HG02884 (cell line): ENCODE measurements at regions not wholly inside any gene's neighbourhood (a gene's known extent, or its start where the extent isn't known, plus 50 kb on each side); places are given as distances from the start of the nearest gene placed in this dataset.
"Not testable (repeated sequence)": the region's sequence is repeated elsewhere in the genome, so short reads cannot be mapped to it uniquely, and the experiment has no call there.

Experiments
- ATAC-seq: cut with Tn5 transposase; IDR thresholded peaks from one replicate; pipeline ENCODE4 v1.9.1; 2021; ENCODE audit warnings: mild to moderate bottlenecking, moderate library complexity; ENCODE audit not compliant: unreplicated experiment

- no peak for ATAC-seq
Observed at GRCh38 chr2:144904612-144905011, 384.7 kb upstream of the ZEB2 start.

- ATAC-seq, result not testable (repeated sequence)
Observed at GRCh38 chr2:144903045-144903444, 383.1 kb upstream of the ZEB2 start.

DNA sequence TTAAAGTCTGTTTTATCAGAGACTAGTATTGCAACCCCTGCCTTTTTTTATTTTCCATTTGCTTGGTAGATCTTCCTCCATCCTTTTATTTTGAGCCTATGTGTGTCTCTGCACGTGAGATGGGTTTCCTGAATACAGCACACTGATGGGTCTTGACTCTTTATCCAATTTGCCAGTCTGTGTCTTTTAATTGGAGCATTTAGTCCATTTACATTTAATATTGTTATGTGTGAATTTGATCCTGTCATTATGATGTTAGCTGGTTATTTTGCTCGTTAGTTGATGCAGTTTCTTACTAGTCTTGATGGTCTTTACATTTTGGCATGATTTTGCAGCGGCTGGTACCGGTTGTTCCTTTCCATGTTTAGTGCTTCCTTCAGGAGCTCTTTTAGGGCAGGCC lies 381.5 kb upstream of the ZEB2 start:
- ATAC-seq, result not testable (repeated sequence)

GRCh38 chr2:144896341-144896740 lies 376.4 kb upstream of the ZEB2 start:
- no peak for ATAC-seq

DNA sequence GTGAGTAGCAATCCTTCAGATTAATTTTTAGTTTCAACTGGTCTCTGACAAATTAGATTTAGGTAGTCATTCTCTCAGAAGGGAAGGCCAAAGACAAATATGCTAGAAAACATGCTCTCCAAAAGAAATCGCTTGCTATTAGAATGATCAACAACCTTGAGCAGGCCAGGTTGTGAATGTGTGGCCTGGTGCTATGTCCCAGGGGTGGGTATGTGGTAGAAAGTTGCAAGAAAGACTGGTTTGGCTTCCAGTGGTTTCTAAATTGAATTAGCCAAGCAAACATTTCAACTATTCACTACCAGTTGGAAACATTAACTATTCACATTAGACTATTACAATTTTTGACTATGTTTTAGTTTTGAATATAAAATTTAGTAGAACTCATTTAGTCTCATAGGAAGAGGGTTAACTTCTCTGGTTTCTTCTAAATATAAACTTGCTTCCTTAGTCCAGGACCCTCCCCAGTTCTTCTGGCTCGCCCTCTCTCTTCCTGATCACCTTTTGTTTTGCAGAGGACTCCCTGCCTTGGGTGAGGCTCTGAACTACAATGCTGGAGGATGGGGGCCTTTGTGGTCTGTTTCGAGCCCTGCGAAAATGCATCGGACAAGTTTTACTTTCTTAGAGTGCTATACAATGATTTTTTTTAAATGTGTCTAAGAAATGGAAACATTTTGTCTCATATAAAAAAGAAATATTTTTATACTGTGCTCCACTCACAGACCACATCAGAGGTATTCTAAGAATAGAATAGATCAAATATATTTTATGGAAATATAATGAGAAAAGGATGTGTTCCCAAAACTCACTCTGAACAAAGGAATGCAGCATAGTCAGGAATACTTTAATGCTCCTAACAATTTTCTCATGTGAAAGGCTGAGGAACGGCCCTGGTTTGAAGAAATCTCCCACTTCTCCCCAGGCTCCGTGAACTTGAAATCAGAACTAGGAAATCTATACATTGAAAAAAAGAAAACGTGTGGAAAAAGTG lies 375.0 kb upstream of the ZEB2 start:
- ATAC-seq, result no peak

DNA sequence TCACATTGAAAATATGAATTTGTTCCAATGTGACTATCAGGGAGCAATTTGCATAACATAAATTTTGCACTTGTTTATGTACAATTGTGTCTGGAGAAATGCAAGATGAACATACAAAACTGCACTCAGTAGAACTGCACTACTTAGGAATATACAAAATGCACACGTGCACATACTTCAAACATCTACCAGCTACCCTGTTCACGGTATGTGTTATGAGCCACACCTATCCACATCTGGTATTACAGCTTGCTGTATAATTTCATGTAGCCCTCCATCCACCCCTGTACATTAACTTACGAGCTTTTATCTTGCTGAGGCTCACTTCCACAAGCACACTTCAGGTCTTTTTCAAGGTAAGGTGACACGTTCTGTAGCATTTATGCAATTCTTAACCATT lies 373.5 kb upstream of the ZEB2 start:
- ATAC-seq, result no peak

DNA sequence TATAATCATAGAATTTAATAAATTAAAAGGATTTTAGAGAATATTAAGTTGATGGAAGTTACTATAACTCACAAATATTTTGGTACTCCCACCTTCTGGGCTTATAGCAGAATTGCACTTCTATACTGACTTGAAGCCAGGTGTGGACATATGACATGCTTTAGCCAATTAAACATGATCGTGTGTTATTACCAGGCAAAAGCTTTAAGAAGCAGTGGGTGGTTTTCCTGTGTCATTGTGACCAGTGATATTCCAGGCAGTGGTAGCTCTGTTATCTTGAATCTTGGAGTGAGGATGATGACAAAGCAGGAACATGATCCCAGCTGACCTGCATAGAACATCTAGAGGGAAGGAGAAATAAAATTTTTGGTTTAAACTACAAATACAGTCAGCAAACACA lies 370.9 kb upstream of the ZEB2 start:
- no peak for ATAC-seq

- ATAC-seq, result no peak
Observed at GRCh38 chr2:144889348-144889747, 369.4 kb upstream of the ZEB2 start.

- no peak for ATAC-seq
Observed at GRCh38 chr2:144886862-144887261, 366.9 kb upstream of the ZEB2 start.

DNA sequence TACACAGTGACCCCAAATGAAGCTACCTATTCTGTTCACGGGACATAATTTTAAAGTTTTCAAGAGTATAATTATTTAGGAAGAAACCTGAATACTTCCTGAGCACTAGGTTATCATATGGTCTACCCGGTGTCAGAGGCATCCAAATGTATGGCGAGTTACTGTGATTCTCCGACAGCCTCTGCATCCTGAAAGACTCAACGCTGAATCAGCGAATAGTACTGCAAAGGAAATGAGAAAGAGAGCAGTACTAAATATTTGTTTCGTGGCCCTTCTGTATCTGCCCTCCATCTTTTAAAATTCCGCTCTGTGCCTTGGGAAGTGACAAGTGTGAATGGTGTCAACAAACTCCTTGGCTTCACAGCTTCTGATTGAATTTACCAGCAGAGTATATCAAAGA lies 358.0 kb upstream of the ZEB2 start:
- no peak for ATAC-seq

DNA sequence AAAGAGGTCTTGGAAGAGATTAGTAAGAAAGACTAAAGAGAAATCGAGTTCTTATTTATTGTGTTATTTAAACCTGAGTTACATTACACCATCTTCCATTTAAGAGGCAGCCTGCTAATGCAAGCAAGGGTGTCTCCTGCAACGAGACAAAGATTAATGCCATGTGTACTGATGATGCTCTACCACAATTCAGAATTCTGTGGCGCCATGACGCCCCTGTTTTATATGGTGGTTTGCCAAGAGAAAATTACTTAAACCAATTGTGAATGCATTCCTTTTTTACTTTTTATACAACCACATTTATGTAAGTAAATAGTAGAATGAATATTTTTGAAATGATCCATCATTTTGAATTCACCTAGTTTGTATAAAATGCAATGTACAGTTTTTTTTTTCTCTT lies 356.1 kb upstream of the ZEB2 start:
- ATAC-seq, result no peak

DNA sequence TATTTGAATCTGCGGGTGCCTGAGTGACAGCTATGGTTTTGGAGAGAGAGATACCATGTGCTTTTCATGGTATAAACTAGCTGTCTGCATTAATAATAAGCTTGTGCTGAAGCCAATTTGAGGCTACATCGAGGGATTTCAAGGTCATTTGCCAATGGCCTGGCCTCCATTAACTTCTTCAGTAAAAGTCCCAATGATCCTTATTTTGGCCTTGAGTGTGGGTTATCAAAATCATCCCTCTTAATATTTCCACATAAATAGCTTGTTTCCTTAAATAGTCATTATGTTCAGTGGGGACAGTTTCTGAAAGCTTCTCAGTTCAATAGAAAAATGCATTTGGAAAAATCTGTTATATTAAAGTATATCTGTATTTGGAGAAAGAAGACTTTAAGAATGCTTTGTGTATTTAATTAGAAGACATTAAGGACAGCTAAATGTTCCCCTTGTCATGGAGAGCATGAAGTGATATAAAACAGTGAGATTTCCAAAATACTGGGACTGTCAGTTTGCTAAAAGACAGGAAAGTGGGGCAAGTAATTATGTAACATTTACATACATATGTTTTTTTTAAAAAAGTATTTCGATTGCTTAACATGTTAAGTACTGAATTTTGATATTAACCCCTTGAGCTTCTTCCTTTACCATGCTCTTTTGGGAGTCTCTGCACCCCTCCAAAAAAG lies 355.5 kb upstream of the ZEB2 start:
- no peak for ATAC-seq

DNA sequence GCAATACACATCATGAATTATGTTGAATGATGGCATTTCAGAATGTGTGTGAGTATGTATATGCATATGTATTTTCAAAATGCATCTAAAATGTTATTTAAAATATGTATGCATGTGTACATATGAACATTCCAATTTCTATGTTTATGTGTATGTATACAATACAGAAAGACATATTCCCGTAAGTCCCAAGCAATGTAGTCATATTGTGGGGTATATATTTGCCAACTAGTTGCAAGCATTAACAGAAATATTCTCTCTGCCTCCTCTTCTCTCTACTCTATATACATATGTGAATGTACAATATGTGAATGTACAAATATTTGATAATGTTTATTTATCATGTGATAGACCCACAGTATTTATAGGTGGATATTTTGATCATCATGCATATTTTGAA lies 345.8 kb upstream of the ZEB2 start:
- no peak for ATAC-seq

GRCh38 chr2:144859716-144860115 lies 339.8 kb upstream of the ZEB2 start:
- ATAC-seq, result no peak

- no peak for ATAC-seq
Observed at GRCh38 chr2:144858211-144858610, 338.3 kb upstream of the ZEB2 start.

DNA sequence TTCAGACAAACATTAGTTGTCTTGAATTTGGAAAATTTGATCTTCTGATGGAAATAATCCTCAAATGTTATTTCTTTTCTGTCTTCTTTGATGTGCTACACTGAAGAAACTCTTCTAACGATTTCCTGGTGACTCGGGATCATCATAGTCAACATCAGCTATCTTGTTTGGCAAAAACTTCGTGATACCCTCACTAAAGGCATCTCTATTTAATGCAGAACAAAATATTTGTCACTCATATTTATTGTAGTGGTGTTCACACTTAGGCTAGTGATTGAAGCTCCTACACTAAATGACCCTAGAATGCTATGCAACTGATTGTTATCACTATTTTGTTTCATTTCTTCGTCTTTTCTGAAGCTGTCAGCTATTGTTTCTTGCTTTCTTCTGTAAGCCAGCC lies 334.7 kb upstream of the ZEB2 start:
- ATAC-seq, result no peak

- ATAC-seq, result no peak
Observed at GRCh38 chr2:144849612-144850011, 329.7 kb upstream of the ZEB2 start.

GRCh38 chr2:144848423-144848822 lies 328.5 kb upstream of the ZEB2 start:
- no peak for ATAC-seq

GRCh38 chr2:144847347-144848080 lies 327.6 kb upstream of the ZEB2 start:
- no peak for ATAC-seq

DNA sequence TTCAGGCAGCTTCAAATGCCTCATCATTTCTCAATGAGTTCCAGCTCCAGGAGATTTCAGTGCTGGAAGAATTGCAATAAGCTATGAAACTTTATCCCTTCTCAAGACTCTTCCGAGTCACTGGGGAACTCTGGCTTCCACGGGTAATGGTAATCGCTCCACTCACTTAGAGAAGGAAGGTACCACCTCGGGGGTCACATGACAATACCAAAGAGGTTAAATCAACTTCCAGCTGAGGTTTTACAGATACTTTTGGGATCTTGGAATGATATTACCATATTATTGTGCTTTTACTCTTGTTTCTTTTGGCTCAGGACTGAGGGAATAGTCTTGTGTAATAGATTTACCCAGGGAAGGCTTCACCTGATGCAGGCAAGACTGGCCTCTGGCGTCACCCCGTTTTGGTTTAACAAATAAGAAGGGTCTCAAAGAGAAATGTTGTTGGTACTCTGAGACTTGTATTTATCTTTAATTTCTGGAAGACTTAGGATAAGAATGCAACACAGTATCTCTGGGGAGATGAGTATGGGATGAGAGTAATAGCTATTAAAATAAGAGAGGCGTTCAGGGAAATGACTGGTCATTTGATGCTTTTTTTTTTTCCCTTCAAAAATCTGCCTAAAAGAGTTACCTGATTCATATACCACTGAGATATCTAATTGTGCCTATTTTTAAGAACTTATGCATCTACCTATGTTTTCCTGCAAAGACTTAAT lies 316.9 kb upstream of the ZEB2 start:
- ATAC-seq, result no peak
